Transverse colon (tissue), 4 donors: ENCODE measurements at regions not wholly inside any gene's neighbourhood (a gene's known extent, or its start where the extent isn't known, plus 50 kb on each side); places are given as distances from the start of the nearest gene placed in this dataset.
"Not testable (repeated sequence)": the region's sequence is repeated elsewhere in the genome, so short reads cannot be mapped to it uniquely, and the experiment has no call there.

Experiments used
- DNase-seq: peaks from one replicate; pipeline ENCODE4 v3.0.0-alpha.2; 2019
- H3K27ac ChIP-seq, 4 donors: fragments of 200-600 bp; sonication (generic); 2 replicates each; pipeline ENCODE4 v1.5.1; 2016 to 2018; ENCODE audit warnings: inconsistent platforms in 4 of 4
- H3K27me3 ChIP-seq: fragments of 200-600 bp; sonication (generic); 2 replicates; pipeline ENCODE4 v1.5.1; 2017; ENCODE audit warnings: inconsistent platforms
- H3K36me3 ChIP-seq, 4 donors: fragments of 200-600 bp; sonication (generic); 2 replicates each; pipeline ENCODE4 v1.5.1; 2017 to 2019; ENCODE audit warnings: inconsistent platforms in 4 of 4
- H3K4me1 ChIP-seq, 4 donors: fragments of 200-600 bp; sonication (generic); 2 replicates each; pipeline ENCODE4 v1.5.1; 2017 to 2020; ENCODE audit warnings: inconsistent platforms in 4 of 4
- H3K4me3 ChIP-seq, 4 donors: fragments of 200-600 bp; sonication (generic); 1 replicate in 1 of 4; 2 replicates in 3 of 4; pipeline versions ENCODE4 v1.5.1 to v1.6.1; 2017 to 2019; ENCODE audit warnings: inconsistent platforms in 4 of 4
- H3K9me3 ChIP-seq, 2 donors: fragments of 200-600 bp; sonication (generic); 2 replicates each; pipeline ENCODE4 v1.5.1; 2017 to 2019; ENCODE audit warnings: inconsistent platforms in 2 of 2
- CTCF ChIP-seq, 5 experiments: fragments of 200-600 bp in 3 of 5; fragments of 450-650 bp in 2 of 5; sonication (generic) in 3 of 5; IDR thresholded peaks; 1 replicate in 2 of 5; 2 replicates in 3 of 5; pipeline ENCODE4 v1.5.1; 2016 to 2017; ENCODE audit warnings: antibody characterized with exemption in 5 of 5, inconsistent platforms in 3 of 5, mild to moderate bottlenecking in 2 of 5, moderate library complexity in 1 of 5
- EP300 ChIP-seq: sonication (generic); formaldehyde crosslinking; IDR thresholded peaks from one replicate; pipeline ENCODE4 v1.6.1; 2017; ENCODE audit warnings: antibody characterized with exemption, low read depth
- POLR2A ChIP-seq: fragments of 450-650 bp; IDR thresholded peaks from one replicate; pipeline ENCODE4 v1.6.1; 2016; ENCODE audit warnings: antibody characterized with exemption, mild to moderate bottlenecking, moderate library complexity
- POLR2AphosphoS5 ChIP-seq, 3 donors: sonication (generic); formaldehyde crosslinking; IDR thresholded peaks; one replicate each; pipeline ENCODE4 v1.6.1; 2016; ENCODE audit warnings: antibody characterized with exemption in 3 of 3
- WGBS, 2 donors: methylation state at CpG; one replicate each; pipeline ENCODE4 v1.1.5; 2018; ENCODE audit warnings: low coverage in 1 of 2; 5-methylcytosine and 5-hydroxymethylcytosine counted together
- in situ Hi-C, 4 donors: fragments of 200-750 bp; cut with MboI; loops; one replicate each; pipeline versions ENCODE4 v1.15.0 to v1.15.1; 2017; ENCODE audit warnings: low sequenced_read_pairs in 3 of 4, low pct_ligation_motif_present in 1 of 4, low pct_unique_long_range_greater_than_20kb in 1 of 4
- intact Hi-C: fragments of 100-400 bp; cut with DNase I; formaldehyde crosslinking; loops from one replicate; pipeline ENCODE4 v1.15.1; 2023; ENCODE audit warnings: low total_unique reads

- no peaks in the 10 kb centered on the region for H3K4me1 ChIP-seq
- H3K4me3 ChIP-seq, result no peak overlapping the region
- TF ChIP-seq POLR2AphosphoS5 (IDR thresholded peaks at IDR 0.05), result no peak
- TF ChIP-seq POLR2A, result no peak
- no peak for TF ChIP-seq EP300
- no peaks in the 10 kb centered on the region for H3K27me3 ChIP-seq
- H3K36me3 ChIP-seq, result no peaks in the 10 kb centered on the region
- intact Hi-C loops (no loop called here), in situ Hi-C loops (no loop called here)
- no peak for DNase-seq
- H3K27ac ChIP-seq, result no peak overlapping the region
- H3K9me3 ChIP-seq, result no peaks in the 10 kb centered on the region
Observed at GRCh38 chr2:61732787-61733186, 121.1 kb downstream of the FAM161A start.

GRCh38 chr2:61727746-61728145, 126.1 kb downstream of the FAM161A start:
- 70 to 80% methylated on average over 1 of the region's 1 CpG for WGBS, 2 donors
- Histone ChIP-seq H3K9me3 (no peaks in the 10 kb centered on the region), H3K36me3 (no peaks in the 10 kb centered on the region), H3K27me3 (no peaks in the 10 kb centered on the region), H3K4me3 (no peak overlapping the region), H3K27ac (no peak overlapping the region), H3K4me1 (no peaks in the 10 kb centered on the region)
- TF ChIP-seq POLR2A (no peak), POLR2AphosphoS5 (IDR thresholded peaks at IDR 0.05) (no peak), EP300 (no peak), CTCF (IDR thresholded peaks at IDR 0.05) (no peak)
- intact Hi-C loops (no loop called here), in situ Hi-C loops (no loop called here)
- DNase-seq, result no peak

- TF ChIP-seq CTCF (IDR thresholded peaks at IDR 0.05) (no peak), EP300 (no peak), POLR2AphosphoS5 (IDR thresholded peaks at IDR 0.05) (no peak), POLR2A (no peak)
- Histone ChIP-seq H3K9me3 (no peaks in the 10 kb centered on the region), H3K4me3 (no peak overlapping the region), H3K27ac (no peak overlapping the region), H3K36me3 (no peaks in the 10 kb centered on the region), H3K27me3 (no peaks in the 10 kb centered on the region), H3K4me1 (no peaks in the 10 kb centered on the region)
- intact Hi-C loops, result no loop called here
- no peak for DNase-seq
- in situ Hi-C loops, result no loop called here
- WGBS, 2 donors, result 89 to 98% methylated on average over 1 of the region's 1 CpG
Observed at GRCh38 chr2:61726456-61727209, 127.2 kb downstream of the FAM161A start.

GRCh38 chr2:61723364-61723763, 130.5 kb downstream of the FAM161A start:
- 95% methylated on average over 6 to 13 of the region's 13 CpGs for WGBS, 2 donors
- in situ Hi-C loops, result not testable (repeated sequence)

GRCh38 chr2:61722800-61723199, 131.1 kb downstream of the FAM161A start:
- H3K4me1 ChIP-seq, result no peaks in the 10 kb centered on the region
- 81 to 93% methylated on average over 8 of the region's 8 CpGs for WGBS, 2 donors
- no peak overlapping the region for H3K4me3 ChIP-seq
- TF ChIP-seq POLR2AphosphoS5 (IDR thresholded peaks at IDR 0.05) (no peak), CTCF (IDR thresholded peaks at IDR 0.05) (no peak), POLR2A (no peak), EP300 (no peak)
- DNase-seq, result no peak
- no peak overlapping the region for H3K27ac ChIP-seq
- H3K9me3 ChIP-seq, result no peaks in the 10 kb centered on the region
- intact Hi-C loops, result no loop called here
- no peaks in the 10 kb centered on the region for H3K27me3 ChIP-seq
- H3K36me3 ChIP-seq, result no peaks in the 10 kb centered on the region
- in situ Hi-C loops, result no loop called here

More at GRCh38 chr2:61723364-61723763, 130.5 kb downstream of the FAM161A start:
- H3K36me3 ChIP-seq, intact Hi-C loops, H3K27me3 ChIP-seq, DNase-seq, H3K4me1 ChIP-seq, H3K27ac ChIP-seq, H3K9me3 ChIP-seq, H3K4me3 ChIP-seq: not testable (repeated sequence)
